GM18508 (cell line): ENCODE measurements at regions not wholly inside any gene's neighbourhood (a gene's known extent, or its start where the extent isn't known, plus 50 kb on each side); places are given as distances from the start of the nearest gene placed in this dataset.

Experiments
- ATAC-seq: cut with Tn5 transposase; IDR thresholded peaks from one replicate; pipeline ENCODE4 v1.9.1; 2021; ENCODE audit warnings: moderate number of reproducible peaks; ENCODE audit not compliant: insufficient read depth, unreplicated experiment

DNA sequence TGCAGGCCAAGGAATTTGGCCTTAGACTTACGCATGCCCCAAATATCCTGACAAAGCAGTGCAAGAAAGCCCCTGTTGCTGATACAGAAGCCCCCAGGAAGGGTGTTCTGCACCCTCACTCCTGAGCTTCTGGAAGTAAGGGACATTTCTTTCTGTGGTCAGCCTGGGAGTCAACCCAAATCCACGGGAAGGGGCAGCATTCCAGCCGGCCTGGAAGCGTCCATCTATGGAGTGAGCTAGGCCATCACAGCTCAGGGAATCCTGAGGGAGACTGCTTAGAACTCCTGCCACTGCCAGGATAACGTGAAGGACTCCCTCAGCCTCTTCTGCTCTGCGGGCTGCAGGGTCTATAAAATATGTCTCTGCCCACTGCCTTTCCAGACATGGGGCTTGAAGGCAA is 173.9 kb downstream of the ANAPC1 start:
- ATAC-seq, result no peak

DNA sequence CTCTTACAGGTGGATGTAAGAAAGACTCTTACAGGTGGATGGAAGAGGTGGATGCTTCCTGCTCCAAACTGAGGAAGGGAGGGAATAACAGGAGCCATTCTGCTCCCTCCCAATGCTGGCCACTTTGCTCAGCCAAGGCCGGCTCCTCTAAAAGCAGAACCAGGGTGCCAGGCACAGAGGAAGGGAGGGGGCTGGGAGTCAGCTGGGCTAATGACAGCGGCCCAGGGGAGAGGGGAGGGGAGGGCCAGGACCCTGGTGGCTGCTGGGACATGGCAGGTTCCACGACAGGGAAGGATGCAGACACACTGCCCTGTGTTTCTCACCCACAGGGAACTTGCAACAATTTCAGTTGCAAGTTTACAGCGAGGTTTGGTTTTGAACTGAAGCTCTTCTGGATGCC is 173.4 kb downstream of the ANAPC1 start:
- ATAC-seq, result no peak

DNA sequence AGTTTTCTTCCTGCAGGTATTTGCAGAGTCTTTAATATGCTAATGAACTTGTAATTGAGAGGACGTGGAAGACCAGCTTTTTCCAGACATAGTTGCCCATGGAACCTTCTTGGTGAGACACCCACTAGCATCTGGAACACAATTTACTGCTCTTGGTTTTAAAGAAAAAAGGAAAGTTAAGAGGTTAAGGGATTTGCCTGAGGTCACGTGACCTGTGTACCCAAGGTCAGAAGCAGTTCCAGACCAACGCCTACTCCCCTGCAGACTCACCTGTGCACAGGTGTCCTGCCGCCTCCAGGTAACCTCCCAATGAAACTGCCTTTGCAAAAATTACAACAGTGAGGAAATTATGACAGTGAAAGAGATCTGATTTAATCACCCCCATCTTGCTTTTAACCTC is 172.7 kb downstream of the ANAPC1 start:
- ATAC-seq, result no peak

DNA sequence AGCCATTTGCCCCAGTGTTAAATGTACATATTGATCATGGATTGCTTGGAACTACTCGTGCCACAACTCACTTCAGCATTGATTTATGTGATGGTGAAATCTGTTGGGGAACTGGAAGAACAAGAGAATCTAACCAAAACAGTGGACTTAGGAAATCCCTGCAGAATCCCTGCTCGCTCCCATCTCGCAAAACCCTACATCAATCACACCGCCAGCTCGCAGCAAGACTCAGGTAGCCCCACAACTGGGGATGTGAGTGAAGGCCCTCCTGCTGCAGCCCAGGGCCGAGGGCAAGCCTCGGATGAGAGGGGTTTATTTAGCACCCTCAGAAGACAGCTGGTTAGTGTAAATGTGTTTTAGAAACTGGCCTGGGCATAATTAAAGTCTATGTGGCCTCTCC is 171.6 kb downstream of the ANAPC1 start:
- no peak for ATAC-seq

DNA sequence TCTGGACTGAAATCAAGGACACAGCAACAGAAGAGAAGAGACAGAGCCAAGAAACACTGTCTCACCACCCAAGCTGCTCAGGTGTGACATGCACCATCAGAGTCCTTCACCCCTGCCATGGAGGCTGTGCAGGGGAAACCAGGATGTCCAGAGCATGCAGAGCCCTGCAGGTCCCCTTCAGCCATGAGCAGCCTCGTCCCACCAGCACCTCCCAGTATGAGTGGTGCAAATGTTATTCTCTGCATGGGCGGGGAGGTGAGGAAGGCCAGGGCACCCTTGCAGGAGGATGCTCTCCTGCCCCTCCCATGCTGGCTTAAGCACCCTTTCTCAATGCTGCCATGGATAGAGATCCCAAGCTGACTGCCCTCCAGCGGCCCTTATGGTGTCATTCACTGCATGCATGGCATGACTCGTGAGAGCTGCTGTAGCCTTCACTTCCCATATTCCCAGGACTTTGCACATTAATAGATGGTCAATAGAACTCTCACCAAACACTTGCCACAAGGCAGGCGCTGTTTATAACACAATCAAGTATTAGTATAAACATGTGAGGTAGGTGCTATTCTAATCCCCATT is 171.0 kb downstream of the ANAPC1 start:
- ATAC-seq, result no peak

DNA sequence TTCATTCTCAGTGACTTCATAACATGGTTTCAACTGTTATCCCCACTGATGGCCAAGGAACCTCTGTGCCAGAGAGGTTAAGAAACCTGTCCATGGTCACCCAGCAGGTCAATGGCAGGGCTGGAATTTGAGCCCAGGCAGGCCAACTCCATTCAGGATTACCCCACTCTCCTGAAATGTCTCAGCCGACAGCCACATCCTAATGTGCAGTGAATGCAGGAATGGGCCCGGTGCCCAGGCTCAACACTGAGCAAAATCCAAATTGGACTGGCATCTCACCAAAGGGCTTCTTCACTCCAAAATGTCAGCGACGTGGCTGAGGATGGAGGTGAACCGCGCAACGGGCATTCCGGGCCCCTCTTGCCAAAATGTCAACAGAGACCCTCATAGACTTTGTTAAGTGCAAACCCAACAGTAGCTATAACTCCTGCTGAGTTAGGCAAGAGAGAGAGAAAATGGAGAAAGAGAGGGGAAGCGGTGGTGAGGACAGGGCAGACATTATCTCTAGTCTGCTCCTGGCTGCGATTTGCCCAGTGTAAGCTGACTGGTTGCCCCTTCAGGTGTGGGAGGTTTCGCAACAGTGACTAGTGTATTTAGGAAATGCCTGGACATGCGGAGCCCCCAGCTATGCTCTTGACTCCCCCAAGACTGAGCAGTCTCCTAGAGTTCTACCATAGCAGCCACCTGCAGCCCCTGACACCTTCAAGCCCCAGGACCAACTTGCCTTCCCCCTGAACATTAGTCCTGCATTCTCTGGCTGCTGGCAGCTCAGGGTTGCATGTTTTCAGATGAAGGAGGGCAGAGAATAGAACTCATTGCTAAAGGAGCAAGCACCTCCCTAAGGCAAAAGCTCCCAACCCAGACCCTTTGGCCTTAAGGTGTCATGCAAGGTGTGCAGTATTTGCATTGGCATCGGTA is 167.7 kb downstream of the ANAPC1 start:
- ATAC-seq, result no peak

DNA sequence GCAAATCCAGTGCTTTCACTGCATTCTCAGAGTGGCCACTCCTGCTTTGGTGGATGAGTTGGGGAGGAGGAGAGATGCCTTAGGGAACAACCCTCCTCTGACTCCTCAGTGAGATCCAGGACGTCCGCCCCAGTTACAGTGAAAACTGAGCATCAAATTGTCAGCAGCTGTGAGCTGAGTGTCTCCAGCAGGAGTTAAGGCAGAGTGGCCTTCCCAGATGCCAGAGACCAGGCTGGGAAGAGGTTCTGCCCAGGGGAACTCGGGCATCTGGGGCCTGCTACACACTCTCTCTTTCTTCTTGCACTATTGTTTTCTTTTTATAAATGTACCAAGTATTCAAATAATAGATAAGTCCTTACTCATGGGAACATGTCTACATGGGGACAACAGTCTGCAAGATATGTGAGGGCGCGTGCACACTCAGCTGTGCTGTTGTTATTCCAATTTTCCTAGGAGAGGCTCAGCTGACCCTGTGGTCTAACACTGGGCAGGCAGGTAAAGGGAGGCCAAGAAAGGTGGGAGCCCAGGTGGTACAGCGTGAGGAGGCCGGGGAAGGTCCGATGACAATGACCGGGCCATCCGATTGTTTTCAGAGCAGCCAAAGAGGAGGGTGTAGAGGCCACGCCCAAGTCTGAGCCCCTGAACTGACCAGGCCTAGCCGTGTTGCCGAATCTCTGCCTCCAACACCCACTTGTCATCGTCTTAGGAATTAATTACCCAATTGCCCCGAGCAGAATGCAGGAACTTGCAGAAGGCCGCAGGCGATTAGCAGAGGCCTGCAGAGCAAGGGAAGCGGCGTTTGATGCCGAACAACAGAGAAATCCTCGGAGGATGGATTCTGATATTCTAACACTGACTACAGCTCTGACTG is 166.9 kb downstream of the ANAPC1 start:
- no peak for ATAC-seq
